HepG2 (cell line): ENCODE measurements at regions not wholly inside any gene's neighbourhood (a gene's known extent, or its start where the extent isn't known, plus 50 kb on each side); places are given as distances from the start of the nearest gene placed in this dataset.

Source experiments
- ATAC-seq: fragments of 200-7000 bp; cut with Tn5 transposase; 3 replicates; pipeline ENCODE4 v1.9.1; 2020; ENCODE audit warnings: mild to moderate bottlenecking, moderate library complexity
- BruUV-seq: library from RNA; stranded (reverse); fragments of 400-500 nt; replicated peaks from 2 replicates; lab custom pipeline; 2021; lab: Mats Ljungman, UMichigan
- CTCF ChIA-PET: fragments of 300-600 bp; formaldehyde crosslinking; extraction: SDS; loops from one replicate; lab custom pipeline; 2021; ENCODE audit warnings: low total read pairs, inconsistent platforms, low intra/inter-chr PET ratio; lab: Yijun Ruan, JAX
- POLR2A ChIA-PET: fragments of 350-600 bp; sonication (Branson Sonifier 250); formaldehyde crosslinking; loops from one replicate; lab custom pipeline; 2020; ENCODE audit warnings: antibody characterized with exemption, inconsistent platforms; lab: Yijun Ruan, JAX
- DNase-seq: peaks from one replicate; pipeline ENCODE4 v3.0.0-alpha.2; 2015; ENCODE audit warnings: low spot score
- FAIRE-seq: peaks from 3 replicates; lab custom pipeline; 2011; peaks lifted over from hg19 to GRCh38; lab: Jason Lieb, UNC
- H2AFZ ChIP-seq: one replicate; pipeline ENCODE4 v1.6.1; 2011; ENCODE audit warnings: low read length, inconsistent platforms
- H3K27ac ChIP-seq: fragments of 300-600 bp; 3 replicates; pipeline ENCODE4 v1.8.0; 2011; ENCODE audit warnings: mixed run types, mild to moderate bottlenecking, mixed read lengths, low read length, inconsistent platforms; ENCODE audit not compliant: insufficient read depth; ENCODE audit errors: extremely low read length
- H3K27me3 ChIP-seq, 2 experiments: fragments of 200-600 bp in 1 of 2; 2 replicates in 1 of 2; 3 replicates in 1 of 2; pipeline versions ENCODE4 v1.6.0 to v1.8.0; 2011; ENCODE audit warnings: low read length in 2 of 2, mild to moderate bottlenecking in 2 of 2, moderate library complexity in 2 of 2, inconsistent platforms in 1 of 2; ENCODE audit not compliant: insufficient read depth in 2 of 2, control insufficient read depth in 1 of 2
- H3K36me3 ChIP-seq, 2 experiments: fragments of 200-600 bp in 1 of 2; replicated peaks in 1 of 2; 2 replicates in 1 of 2; 3 replicates in 1 of 2; pipeline versions ENCODE4 v1.5.1 to v1.8.0; 2011; ENCODE audit warnings: low read length in 2 of 2, inconsistent platforms in 1 of 2; ENCODE audit not compliant: insufficient read depth in 2 of 2, control insufficient read depth in 1 of 2
- H3K4me1 ChIP-seq: 2 replicates; pipeline ENCODE4 v1.5.1; 2012; ENCODE audit warnings: low read length, inconsistent platforms; ENCODE audit not compliant: insufficient read depth
- H3K4me2 ChIP-seq: 2 replicates; pipeline ENCODE4 v1.6.0; 2011; ENCODE audit warnings: low read depth, low read length, inconsistent platforms
- H3K4me3 ChIP-seq, 3 experiments: fragments of 200-600 bp in 1 of 3; sonication (generic), shearing (Covaris generic) in 1 of 3; replicated peaks in 1 of 3; 2 replicates each; pipeline ENCODE4 v1.5.1; 2011 to 2016; ENCODE audit warnings: low read length in 3 of 3, inconsistent platforms in 2 of 3, low read depth in 2 of 3, mild to moderate bottlenecking in 2 of 3, control low read depth in 1 of 3, mixed read lengths in 1 of 3; ENCODE audit not compliant: insufficient read depth in 1 of 3
- H3K79me2 ChIP-seq: one replicate; pipeline ENCODE4 v1.6.1; 2011; ENCODE audit warnings: low read length, inconsistent platforms; ENCODE audit not compliant: insufficient read depth
- H3K9ac ChIP-seq: 2 replicates; pipeline ENCODE4 v1.6.0; 2011; ENCODE audit warnings: mild to moderate bottlenecking, low read depth, low read length, inconsistent platforms; ENCODE audit not compliant: insufficient read depth
- H3K9me3 ChIP-seq: 2 replicates; pipeline ENCODE4 v1.5.1; 2012; ENCODE audit warnings: mild to moderate bottlenecking, low read length
- H4K20me1 ChIP-seq: 2 replicates; pipeline ENCODE4 v1.6.0; 2011; ENCODE audit warnings: inconsistent platforms, mild to moderate bottlenecking, low read length, moderate library complexity; ENCODE audit not compliant: insufficient read depth
- FIP1L1 ChIP-seq: fragments of 200-400 bp; formaldehyde crosslinking; IDR thresholded peaks from 2 replicates; pipeline ENCODE4 v1.6.1; 2018; ENCODE audit warnings: low read depth, mild to moderate bottlenecking, low read length, moderate library complexity, borderline replicate concordance; ENCODE audit not compliant: insufficient read depth
- KIAA2018 ChIP-seq: sonication (generic); formaldehyde crosslinking; IDR thresholded peaks from 2 replicates; pipeline ENCODE4 v1.5.0; 2020; ENCODE audit warnings: mild to moderate bottlenecking, missing genetic modification reagents, borderline replicate concordance
- ZNF280B ChIP-seq: sonication (generic); formaldehyde crosslinking; IDR thresholded peaks from 2 replicates; pipeline ENCODE4 v1.5.0; 2020; ENCODE audit warnings: missing genetic modification reagents, mild to moderate bottlenecking, borderline replicate concordance
- WGBS: methylation state at CpG from one replicate; pipeline ENCODE4 v1.1.6; 2017; ENCODE audit warnings: low lambda C conversion rate; 5-methylcytosine and 5-hydroxymethylcytosine counted together
- in situ Hi-C: cut with HindIII; loops from 2 replicates; pipeline ENCODE4 v1.10.0; 2017; ENCODE audit warnings: low pct_unique_long_range_greater_than_20kb; ENCODE audit not compliant: extremely low pct_ligation_motif_present
- intact Hi-C: fragments of 100-400 bp; cut with micrococcal nuclease; formaldehyde crosslinking; loops from one replicate; pipeline ENCODE4 v1.10.0; 2022; ENCODE audit not compliant: unreplicated experiment
- TF ChIP-seq, protein P1 (sequence below): sonication (generic); formaldehyde crosslinking; IDR thresholded peaks from 2 replicates; pipeline ENCODE4 v1.4.0; 2020; ENCODE audit warnings: missing genetic modification reagents

DNA sequence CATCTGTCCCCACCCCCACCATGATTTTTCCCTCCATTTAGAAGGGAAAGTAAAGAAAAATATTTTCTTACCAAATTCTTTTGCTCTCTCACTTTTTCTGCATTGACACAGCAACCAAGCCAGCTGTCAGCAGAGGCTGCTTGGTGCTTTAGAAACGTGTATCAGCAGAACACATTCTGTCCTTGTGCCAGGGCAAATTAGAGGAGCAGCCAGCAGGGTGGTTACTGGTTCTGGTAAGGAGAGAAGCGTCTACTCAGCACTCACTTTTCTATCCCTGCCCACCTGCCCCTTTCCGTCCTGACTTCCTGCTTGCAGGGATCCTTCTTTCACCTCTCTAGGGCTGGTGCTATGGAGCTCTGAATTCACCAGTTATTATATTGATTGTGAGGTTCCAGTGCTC lies 327.5 kb upstream of the PDE3A start (continued):
- TF ChIP-seq ZNF280B (CRISPR knock-in tag) = no peak

DNA sequence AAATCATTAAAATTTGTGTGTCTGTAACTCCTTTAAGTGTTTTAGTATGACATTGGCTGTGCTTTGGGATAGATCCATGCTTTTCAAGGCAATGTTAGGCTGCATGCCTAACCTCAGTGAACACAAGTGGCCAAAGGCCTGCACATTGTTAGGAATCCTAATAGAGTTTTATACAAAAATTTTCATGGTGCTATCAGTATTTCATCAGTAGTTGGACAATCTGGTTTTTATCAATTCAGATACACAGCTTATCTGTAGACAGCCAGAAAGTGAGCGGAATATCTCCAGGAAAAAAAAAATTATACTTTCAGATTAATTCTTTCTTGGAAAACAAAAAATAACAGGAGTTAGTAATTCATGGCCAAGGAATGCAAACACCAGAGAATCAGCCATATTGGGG lies 324.0 kb upstream of the PDE3A start:
- Histone ChIP-seq H3K4me1 (no peaks in the 10 kb centered on the region), H3K79me2 (no peaks in the 10 kb centered on the region), H3K36me3 (no peaks in the 10 kb centered on the region), H4K20me1 (no peaks in the 10 kb centered on the region), H3K4me2 (no peak overlapping the region), H3K27ac (no peak overlapping the region), H3K9ac (no peak overlapping the region), H3K4me3 (no peak overlapping the region), H3K9me3 (no peaks in the 10 kb centered on the region), H3K27me3 (no peaks in the 10 kb centered on the region), H2AFZ (no peak overlapping the region)
- FAIRE-seq (no peak), ATAC-seq (no peak), DNase-seq (no peak)
- ChIA-PET POLR2A (no interaction called here), CTCF (no interaction called here)
- in situ Hi-C loops = no loop called here
- 52% methylated on average over 1 of the region's 1 CpG for WGBS
- intact Hi-C loops = no loop called here
- no TSS peak for BruUV-seq
- TF ChIP-seq KIAA2018 (CRISPR knock-in tag) = no peak
- no peak for TF ChIP-seq FIP1L1
- TF ChIP-seq, protein P1, sequence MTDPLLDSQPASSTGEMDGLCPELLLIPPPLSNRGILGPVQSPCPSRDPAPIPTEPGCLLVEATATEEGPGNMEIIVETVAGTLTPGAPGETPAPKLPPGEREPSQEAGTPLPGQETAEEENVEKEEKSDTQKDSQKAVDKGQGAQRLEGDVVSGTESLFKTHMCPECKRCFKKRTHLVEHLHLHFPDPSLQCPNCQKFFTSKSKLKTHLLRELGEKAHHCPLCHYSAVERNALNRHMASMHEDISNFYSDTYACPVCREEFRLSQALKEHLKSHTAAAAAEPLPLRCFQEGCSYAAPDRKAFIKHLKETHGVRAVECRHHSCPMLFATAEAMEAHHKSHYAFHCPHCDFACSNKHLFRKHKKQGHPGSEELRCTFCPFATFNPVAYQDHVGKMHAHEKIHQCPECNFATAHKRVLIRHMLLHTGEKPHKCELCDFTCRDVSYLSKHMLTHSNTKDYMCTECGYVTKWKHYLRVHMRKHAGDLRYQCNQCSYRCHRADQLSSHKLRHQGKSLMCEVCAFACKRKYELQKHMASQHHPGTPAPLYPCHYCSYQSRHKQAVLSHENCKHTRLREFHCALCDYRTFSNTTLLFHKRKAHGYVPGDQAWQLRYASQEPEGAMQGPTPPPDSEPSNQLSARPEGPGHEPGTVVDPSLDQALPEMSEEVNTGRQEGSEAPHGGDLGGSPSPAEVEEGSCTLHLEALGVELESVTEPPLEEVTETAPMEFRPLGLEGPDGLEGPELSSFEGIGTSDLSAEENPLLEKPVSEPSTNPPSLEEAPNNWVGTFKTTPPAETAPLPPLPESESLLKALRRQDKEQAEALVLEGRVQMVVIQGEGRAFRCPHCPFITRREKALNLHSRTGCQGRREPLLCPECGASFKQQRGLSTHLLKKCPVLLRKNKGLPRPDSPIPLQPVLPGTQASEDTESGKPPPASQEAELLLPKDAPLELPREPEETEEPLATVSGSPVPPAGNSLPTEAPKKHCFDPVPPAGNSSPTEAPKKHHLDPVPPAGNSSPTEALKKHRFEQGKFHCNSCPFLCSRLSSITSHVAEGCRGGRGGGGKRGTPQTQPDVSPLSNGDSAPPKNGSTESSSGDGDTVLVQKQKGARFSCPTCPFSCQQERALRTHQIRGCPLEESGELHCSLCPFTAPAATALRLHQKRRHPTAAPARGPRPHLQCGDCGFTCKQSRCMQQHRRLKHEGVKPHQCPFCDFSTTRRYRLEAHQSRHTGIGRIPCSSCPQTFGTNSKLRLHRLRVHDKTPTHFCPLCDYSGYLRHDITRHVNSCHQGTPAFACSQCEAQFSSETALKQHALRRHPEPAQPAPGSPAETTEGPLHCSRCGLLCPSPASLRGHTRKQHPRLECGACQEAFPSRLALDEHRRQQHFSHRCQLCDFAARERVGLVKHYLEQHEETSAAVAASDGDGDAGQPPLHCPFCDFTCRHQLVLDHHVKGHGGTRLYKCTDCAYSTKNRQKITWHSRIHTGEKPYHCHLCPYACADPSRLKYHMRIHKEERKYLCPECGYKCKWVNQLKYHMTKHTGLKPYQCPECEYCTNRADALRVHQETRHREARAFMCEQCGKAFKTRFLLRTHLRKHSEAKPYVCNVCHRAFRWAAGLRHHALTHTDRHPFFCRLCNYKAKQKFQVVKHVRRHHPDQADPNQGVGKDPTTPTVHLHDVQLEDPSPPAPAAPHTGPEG (CRISPR knock-in tag) = no peak
